OCI-LY1 (cell line): ENCODE measurements at regions not wholly inside any gene's neighbourhood (a gene's known extent, or its start where the extent isn't known, plus 50 kb on each side); places are given as distances from the start of the nearest gene placed in this dataset.

Source experiments
- EZH2 ChIP-seq: fragments of 200-600 bp; sonication (generic), shearing (Covaris generic); IDR thresholded peaks from 2 replicates; pipeline ENCODE4 v1.8.0; 2017; ENCODE audit warnings: borderline replicate concordance, mixed run types, mild to moderate bottlenecking, antibody characterized with exemption, low read length, moderate library complexity, mixed read lengths
- TF ChIP-seq, protein P1 (sequence below): fragments of 200-600 bp; sonication (generic), shearing (Covaris generic); IDR thresholded peaks from 2 replicates; pipeline ENCODE4 v1.5.1; 2017; ENCODE audit warnings: mild to moderate bottlenecking, antibody characterized with exemption, low read length, moderate library complexity, mixed read lengths

DNA sequence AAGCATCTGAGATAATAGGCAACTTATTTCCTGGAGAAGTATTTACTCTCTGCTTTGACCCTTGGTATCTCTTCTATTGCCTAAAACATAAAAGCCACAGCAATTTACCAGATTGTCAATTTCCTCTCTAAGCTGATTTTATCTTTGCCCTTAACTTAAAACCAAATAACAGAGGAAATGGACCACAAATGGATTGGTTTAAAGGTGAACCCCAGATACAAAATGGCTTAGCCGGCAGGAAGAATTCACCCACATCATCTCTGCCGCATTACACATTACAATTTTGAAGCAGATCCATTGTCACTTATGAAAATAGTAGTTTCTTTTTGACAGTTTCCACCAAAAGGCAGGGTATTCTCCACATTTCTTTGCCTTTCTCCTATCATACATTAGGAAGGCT, 585.8 kb upstream of the CHAC2 start:
- TF ChIP-seq, protein P1, sequence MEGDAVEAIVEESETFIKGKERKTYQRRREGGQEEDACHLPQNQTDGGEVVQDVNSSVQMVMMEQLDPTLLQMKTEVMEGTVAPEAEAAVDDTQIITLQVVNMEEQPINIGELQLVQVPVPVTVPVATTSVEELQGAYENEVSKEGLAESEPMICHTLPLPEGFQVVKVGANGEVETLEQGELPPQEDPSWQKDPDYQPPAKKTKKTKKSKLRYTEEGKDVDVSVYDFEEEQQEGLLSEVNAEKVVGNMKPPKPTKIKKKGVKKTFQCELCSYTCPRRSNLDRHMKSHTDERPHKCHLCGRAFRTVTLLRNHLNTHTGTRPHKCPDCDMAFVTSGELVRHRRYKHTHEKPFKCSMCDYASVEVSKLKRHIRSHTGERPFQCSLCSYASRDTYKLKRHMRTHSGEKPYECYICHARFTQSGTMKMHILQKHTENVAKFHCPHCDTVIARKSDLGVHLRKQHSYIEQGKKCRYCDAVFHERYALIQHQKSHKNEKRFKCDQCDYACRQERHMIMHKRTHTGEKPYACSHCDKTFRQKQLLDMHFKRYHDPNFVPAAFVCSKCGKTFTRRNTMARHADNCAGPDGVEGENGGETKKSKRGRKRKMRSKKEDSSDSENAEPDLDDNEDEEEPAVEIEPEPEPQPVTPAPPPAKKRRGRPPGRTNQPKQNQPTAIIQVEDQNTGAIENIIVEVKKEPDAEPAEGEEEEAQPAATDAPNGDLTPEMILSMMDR = no peak
- TF ChIP-seq EZH2 = no peak
